H9 (cell line): ENCODE measurements at regions not wholly inside any gene's neighbourhood (a gene's known extent, or its start where the extent isn't known, plus 50 kb on each side); places are given as distances from the start of the nearest gene placed in this dataset.

Experiments
- DNase-seq: peaks from one replicate; pipeline ENCODE4 v3.0.0-alpha.2; 2017
- H2AFZ ChIP-seq: one replicate; pipeline ENCODE4 v1.6.1; 2013; ENCODE audit warnings: mild to moderate bottlenecking, low read length, control low read depth, moderate library complexity
- H2AK5ac ChIP-seq: 2 replicates; pipeline ENCODE4 v1.6.1; 2013; ENCODE audit warnings: low read length, control low read depth, mixed read lengths; ENCODE audit not compliant: insufficient read length
- H2BK120ac ChIP-seq: one replicate; pipeline ENCODE4 v1.6.1; 2013; ENCODE audit warnings: low read depth, mild to moderate bottlenecking, low read length, control low read depth, inconsistent platforms; ENCODE audit not compliant: poor library complexity, severe bottlenecking
- H2BK12ac ChIP-seq: 2 replicates; pipeline ENCODE4 v1.6.1; 2013; ENCODE audit warnings: low read length, control low read depth, mixed read lengths, low read depth; ENCODE audit not compliant: insufficient read length
- H2BK15ac ChIP-seq: 2 replicates; pipeline ENCODE4 v1.6.1; 2013; ENCODE audit warnings: low read depth, low read length, control low read depth
- H2BK20ac ChIP-seq: one replicate; pipeline ENCODE4 v1.6.1; 2013; ENCODE audit warnings: low read depth, mild to moderate bottlenecking, low read length, control low read depth, inconsistent platforms; ENCODE audit not compliant: poor library complexity, severe bottlenecking
- H2BK5ac ChIP-seq: 2 replicates; pipeline ENCODE4 v1.6.1; 2013; ENCODE audit warnings: low read length, control low read depth, mixed read lengths; ENCODE audit not compliant: insufficient read length
- H3K14ac ChIP-seq: 2 replicates; pipeline ENCODE4 v1.6.1; 2013; ENCODE audit warnings: low read length, control low read depth; ENCODE audit not compliant: insufficient read depth
- H3K18ac ChIP-seq: 2 replicates; pipeline ENCODE4 v1.6.1; 2013; ENCODE audit warnings: low read depth, mild to moderate bottlenecking, mixed read lengths, low read length, control low read depth; ENCODE audit not compliant: insufficient read length
- H3K23ac ChIP-seq: 2 replicates; pipeline ENCODE4 v1.6.1; 2013; ENCODE audit warnings: low read length, control low read depth, mixed read lengths, low read depth; ENCODE audit not compliant: insufficient read length
- H3K23me2 ChIP-seq: 2 replicates; pipeline ENCODE4 v1.6.1; 2013; ENCODE audit warnings: low read depth, mild to moderate bottlenecking, mixed read lengths, low read length, control low read depth; ENCODE audit not compliant: insufficient read length, poor library complexity, severe bottlenecking
- H3K27ac ChIP-seq: 2 replicates; pipeline ENCODE4 v1.5.1; 2013; ENCODE audit warnings: low read length, control low read depth, mixed read lengths, low read depth; ENCODE audit not compliant: insufficient read length
- H3K27me3 ChIP-seq: 2 replicates; pipeline ENCODE4 v1.6.1; 2013; ENCODE audit warnings: low read length, control low read depth, inconsistent platforms; ENCODE audit not compliant: insufficient read depth
- H3K4ac ChIP-seq: 2 replicates; pipeline ENCODE4 v1.6.1; 2013; ENCODE audit warnings: low read depth, mild to moderate bottlenecking, control low read depth, inconsistent platforms, low read length, moderate library complexity
- H3K4me1 ChIP-seq: 2 replicates; pipeline ENCODE4 v1.6.1; 2013; ENCODE audit warnings: low read length, control low read depth, inconsistent platforms; ENCODE audit not compliant: insufficient read depth
- H3K4me2 ChIP-seq: 2 replicates; pipeline ENCODE4 v1.6.1; 2013; ENCODE audit warnings: low read length, control low read depth, mixed read lengths; ENCODE audit not compliant: insufficient read length, insufficient read depth
- H3K56ac ChIP-seq: 2 replicates; pipeline ENCODE4 v1.6.1; 2013; ENCODE audit warnings: low read depth, mild to moderate bottlenecking, mixed read lengths, low read length, control low read depth; ENCODE audit not compliant: insufficient read length
- H3K79me1 ChIP-seq: 2 replicates; pipeline ENCODE4 v1.6.1; 2013; ENCODE audit warnings: low read depth, mild to moderate bottlenecking, moderate library complexity, low read length, control low read depth, inconsistent platforms; ENCODE audit not compliant: insufficient read depth, poor library complexity, severe bottlenecking
- H3K79me2 ChIP-seq: 2 replicates; pipeline ENCODE4 v1.6.1; 2013; ENCODE audit warnings: low read length, control low read depth, inconsistent platforms; ENCODE audit not compliant: insufficient read depth
- H3K9ac ChIP-seq: 2 replicates; pipeline ENCODE4 v1.6.1; 2013; ENCODE audit warnings: low read length, control low read depth, mixed read lengths; ENCODE audit not compliant: insufficient read length; ENCODE audit errors: extremely low read depth
- H3K9me3 ChIP-seq: one replicate; pipeline ENCODE4 v1.6.1; 2013; ENCODE audit warnings: low read depth, low read length, inconsistent platforms; ENCODE audit not compliant: control insufficient read depth
- H3T11ph ChIP-seq: one replicate; pipeline ENCODE4 v1.6.1; 2013; ENCODE audit warnings: mild to moderate bottlenecking, low read length, control low read depth, inconsistent platforms
- H4K20me1 ChIP-seq: one replicate; pipeline ENCODE4 v1.6.1; 2013; ENCODE audit not compliant: control insufficient read depth, insufficient read length, insufficient read depth
- H4K5ac ChIP-seq: 2 replicates; pipeline ENCODE4 v1.6.1; 2013; ENCODE audit warnings: low read depth, mild to moderate bottlenecking, mixed read lengths, low read length, control low read depth; ENCODE audit not compliant: insufficient read length
- H4K8ac ChIP-seq: replicated peaks from 2 replicates; pipeline ENCODE4 v1.6.1; 2013; ENCODE audit warnings: low read length, control low read depth, mixed read lengths, low read depth; ENCODE audit not compliant: insufficient read length
- H4K91ac ChIP-seq: 2 replicates; pipeline ENCODE4 v1.6.1; 2013; ENCODE audit warnings: low read depth, mild to moderate bottlenecking, moderate library complexity, mixed read lengths, low read length, control low read depth; ENCODE audit not compliant: insufficient read length
- H3K27ac Mint-ChIP-seq, 3 experiments: 2 replicates in 2 of 3; 3 replicates in 1 of 3; pipeline ENCODE4 v1.8.0; 2020 to 2021; ENCODE audit warnings: mixed read lengths in 3 of 3, mild to moderate bottlenecking in 1 of 3, moderate library complexity in 1 of 3
- H3K27me3 Mint-ChIP-seq: 2 replicates; pipeline ENCODE4 v1.8.0; 2021; ENCODE audit warnings: low read depth, mild to moderate bottlenecking, moderate library complexity, mixed read lengths
- H3K36me3 Mint-ChIP-seq, 3 experiments: 2 replicates in 2 of 3; 3 replicates in 1 of 3; pipeline ENCODE4 v1.8.0; 2020 to 2021; ENCODE audit warnings: low read depth in 3 of 3, mixed read lengths in 3 of 3; ENCODE audit not compliant: insufficient read depth in 1 of 3
- H3K4me1 Mint-ChIP-seq, 2 experiments: 2 replicates each; pipeline ENCODE4 v1.8.0; 2020; ENCODE audit warnings: mixed read lengths in 2 of 2
- H3K4me3 Mint-ChIP-seq, 2 experiments: 2 replicates in 1 of 2; 3 replicates in 1 of 2; pipeline ENCODE4 v1.8.0; 2020 to 2021; ENCODE audit warnings: mild to moderate bottlenecking in 2 of 2, mixed read lengths in 2 of 2, moderate library complexity in 1 of 2
- H3K9me3 Mint-ChIP-seq, 2 experiments: 2 replicates in 1 of 2; 3 replicates in 1 of 2; pipeline ENCODE4 v1.8.0; 2020; ENCODE audit warnings: mild to moderate bottlenecking in 2 of 2, mixed read lengths in 2 of 2, moderate library complexity in 1 of 2
- WGBS: extraction: QIAGEN DNeasy Blood & Tissue Kit; methylation state at CpG from one replicate; pipeline ENCODE4 v1.1.7; 2013; ENCODE audit warnings: missing lambda C conversion rate, low lambda C conversion rate, mixed read lengths; ENCODE audit not compliant: insufficient read length; ENCODE audit errors: extremely low coverage; 5-methylcytosine and 5-hydroxymethylcytosine counted together
- TF ChIP-seq, protein P1 (sequence below): fragments of 200-600 bp; sonication (generic); conservative IDR thresholded peaks from 3 replicates; pipeline ENCODE4 v1.8.0; 2021; ENCODE audit warnings: antibody characterized with exemption, mild to moderate bottlenecking

DNA sequence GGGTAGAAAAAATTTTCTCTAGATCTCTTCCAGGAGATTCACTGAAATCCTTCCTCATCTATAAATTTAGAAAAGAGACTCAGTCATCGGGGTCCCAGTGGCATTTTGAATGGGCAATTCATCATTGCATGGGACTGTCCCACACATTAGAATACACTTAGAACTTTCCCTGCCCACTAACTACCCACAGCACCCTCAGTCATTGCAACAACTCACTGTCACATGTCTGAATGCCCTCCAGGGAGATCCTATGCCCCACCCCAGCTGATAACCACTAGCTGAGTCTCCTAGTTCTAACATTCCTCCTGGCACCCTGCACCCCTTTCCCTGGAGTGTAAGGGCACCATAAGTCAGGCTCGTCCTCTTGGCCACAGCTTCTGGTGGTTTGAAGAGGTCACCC, 89.6 kb downstream of the INSIG2 start:
- Histone ChIP-seq H3K79me1 (no peaks in the 10 kb centered on the region), H4K5ac (no peak overlapping the region), H2AFZ (no peak overlapping the region), H3K9me3 (no peaks in the 10 kb centered on the region), H2BK12ac (no peak overlapping the region), H3T11ph (no peak overlapping the region), H4K20me1 (no peaks in the 10 kb centered on the region), H3K23me2 (no peaks in the 10 kb centered on the region), H3K23ac (no peak overlapping the region), H4K8ac (no peak overlapping the region), H3K27ac (no peak overlapping the region), H2BK5ac (no peak overlapping the region), H3K79me2 (no peaks in the 10 kb centered on the region), H2BK15ac (no peak overlapping the region), H3K56ac (no peak overlapping the region), H3K4ac (no peak overlapping the region), H3K18ac (no peak overlapping the region), H4K91ac (no peak overlapping the region), H3K14ac (no peak overlapping the region), H2AK5ac (no peak overlapping the region), H3K4me1 (no peaks in the 10 kb centered on the region), H2BK120ac (no peak overlapping the region), H3K4me2 (no peak overlapping the region), H3K27me3 (no peaks in the 10 kb centered on the region), H2BK20ac (peak overlapping the region; percentile 60), H3K9ac (no peak overlapping the region)
- no peak overlapping the region for H3K4me3 Mint-ChIP-seq
- H3K27me3 Mint-ChIP-seq = peaks cover 6% of the 10 kb centered on the region; the same call in 1 of the 2 replicates
- TF ChIP-seq, protein P1, sequence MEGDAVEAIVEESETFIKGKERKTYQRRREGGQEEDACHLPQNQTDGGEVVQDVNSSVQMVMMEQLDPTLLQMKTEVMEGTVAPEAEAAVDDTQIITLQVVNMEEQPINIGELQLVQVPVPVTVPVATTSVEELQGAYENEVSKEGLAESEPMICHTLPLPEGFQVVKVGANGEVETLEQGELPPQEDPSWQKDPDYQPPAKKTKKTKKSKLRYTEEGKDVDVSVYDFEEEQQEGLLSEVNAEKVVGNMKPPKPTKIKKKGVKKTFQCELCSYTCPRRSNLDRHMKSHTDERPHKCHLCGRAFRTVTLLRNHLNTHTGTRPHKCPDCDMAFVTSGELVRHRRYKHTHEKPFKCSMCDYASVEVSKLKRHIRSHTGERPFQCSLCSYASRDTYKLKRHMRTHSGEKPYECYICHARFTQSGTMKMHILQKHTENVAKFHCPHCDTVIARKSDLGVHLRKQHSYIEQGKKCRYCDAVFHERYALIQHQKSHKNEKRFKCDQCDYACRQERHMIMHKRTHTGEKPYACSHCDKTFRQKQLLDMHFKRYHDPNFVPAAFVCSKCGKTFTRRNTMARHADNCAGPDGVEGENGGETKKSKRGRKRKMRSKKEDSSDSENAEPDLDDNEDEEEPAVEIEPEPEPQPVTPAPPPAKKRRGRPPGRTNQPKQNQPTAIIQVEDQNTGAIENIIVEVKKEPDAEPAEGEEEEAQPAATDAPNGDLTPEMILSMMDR = no peak
- H3K4me1 Mint-ChIP-seq = peaks cover 0 to 6% of the 10 kb centered on the region in 2 experiments; a peak in 3 of 4 replicates
- no CpG with 5 or more reads among the region's 2 CpGs for WGBS
- H3K27ac Mint-ChIP-seq = no peak overlapping the region
- no peaks in the 10 kb centered on the region for H3K9me3 Mint-ChIP-seq
- no peaks in the 10 kb centered on the region; a peak in 1 of 7 replicates for H3K36me3 Mint-ChIP-seq
- DNase-seq = no peak
